ENCODE measurements at regions not wholly inside any gene's neighbourhood (a gene's known extent, or its start where the extent isn't known, plus 50 kb on each side); places are given as distances from the start of the nearest gene placed in this dataset.

- Histone ChIP-seq H4K20me1 (replicated peaks; ENCODE audit: insufficient read depth) (no peaks in the 10 kb centered on the region), H2AFZ (no peak overlapping the region), H3K36me3 (ENCODE audit: insufficient read depth) (no peaks in the 10 kb centered on the region), H3K27me3 (ENCODE audit: insufficient read depth) (no peaks in the 10 kb centered on the region), H3K79me2 (replicated peaks; ENCODE audit: insufficient read depth) (no peaks in the 10 kb centered on the region), H3F3A (replicated peaks; ENCODE audit: low read depth) (no peaks in the 10 kb centered on the region), H3K4me1 (ENCODE audit: insufficient read depth) (no peaks in the 10 kb centered on the region), H3K4me3 (no peak overlapping the region), H3K9me2 (ENCODE audit: insufficient read depth) (0 out of 2 replicates have a peak, but pooled peaks cover 5% of the 10 kb centered on the region), H3K4me2 (no peak overlapping the region), H3K27ac (ENCODE audit: low read depth) (no peak overlapping the region)
- DNase-seq (ENCODE audit: low spot score) (no peak), ATAC-seq (no peak)
- TF ChIP-seq POLR2AphosphoS5 (IDR thresholded peaks at IDR 0.05; ENCODE audit: low read depth) (no peak), JUNB (IDR thresholded peaks at IDR 0.05; ENCODE audit: unreplicated experiment) (no peak), NANOG (IDR thresholded peaks at IDR 0.05; ENCODE audit: borderline replicate concordance) (no peak), STAT1 (IDR thresholded peaks at IDR 0.05; ENCODE audit: unreplicated experiment) (no peak), EZH2 (IDR thresholded peaks at IDR 0.05; ENCODE audit: low read depth, unreplicated experiment) (no peak), ZNF331 (CRISPR knock-in tag; IDR thresholded peaks at IDR 0.05; ENCODE audit: low read depth) (no peak), CREB1 (CRISPR knock-in tag; IDR thresholded peaks at IDR 0.05; ENCODE audit: low read depth) (no peak), ETS1 (IDR thresholded peaks at IDR 0.05) (no peak)
- Mint-ChIP-seq H3K4me3 (no peak overlapping the region), H3K27ac (no peak overlapping the region), H3K9me3 (no peaks in the 10 kb centered on the region), H3K36me3 (ENCODE audit: low read depth) (no peaks in the 10 kb centered on the region), H3K4me1 (no peaks in the 10 kb centered on the region; the same call in 2 of the 3 replicates), H3K27me3 (ENCODE audit: insufficient read depth, low read depth, poor library complexity) (peaks cover 3% of the 10 kb centered on the region)
Observed at GRCh38 chr1:203935321-203935720, 73.9 kb downstream of the SNRPE start.

GRCh38 chr1:203937678-203938330 is 76.4 kb downstream of the SNRPE start:
- Histone ChIP-seq H3K36me3 (ENCODE audit: insufficient read depth) (no peaks in the 10 kb centered on the region), H3K27me3 (ENCODE audit: insufficient read depth) (no peaks in the 10 kb centered on the region), H3K4me1 (ENCODE audit: insufficient read depth) (no peaks in the 10 kb centered on the region), H3K4me2 (no peak overlapping the region), H3K27ac (ENCODE audit: low read depth) (no peak overlapping the region), H3K79me2 (replicated peaks; ENCODE audit: insufficient read depth) (no peaks in the 10 kb centered on the region), H4K20me1 (replicated peaks; ENCODE audit: insufficient read depth) (no peaks in the 10 kb centered on the region), H3F3A (replicated peaks; ENCODE audit: low read depth) (no peaks in the 10 kb centered on the region), H3K4me3 (no peak overlapping the region), H3K9me2 (ENCODE audit: insufficient read depth) (0 out of 2 replicates have a peak, but pooled peaks cover 5% of the 10 kb centered on the region), H2AFZ (peak overlapping the region; percentile 43; the same call in 1 of the 2 replicates)
- no peaks in the 10 kb centered on the region for H3K9me3 Mint-ChIP-seq
- peaks cover 3% of the 10 kb centered on the region for H3K27me3 Mint-ChIP-seq (ENCODE audit: insufficient read depth, low read depth, poor library complexity)
- H3K27ac Mint-ChIP-seq = no peak overlapping the region
- H3K4me3 Mint-ChIP-seq = no peak overlapping the region
- ATAC-seq (no peak), DNase-seq (ENCODE audit: low spot score) (no peak)
- H3K4me1 Mint-ChIP-seq = no peaks in the 10 kb centered on the region; the same call in 2 of the 3 replicates
- H3K36me3 Mint-ChIP-seq (ENCODE audit: low read depth) = no peaks in the 10 kb centered on the region
- TF ChIP-seq REST (IDR thresholded peaks at IDR 0.05; ENCODE audit: unreplicated experiment) (no peak), STAT1 (IDR thresholded peaks at IDR 0.05; ENCODE audit: unreplicated experiment) (no peak), POLR2AphosphoS5 (IDR thresholded peaks at IDR 0.05; ENCODE audit: low read depth) (no peak), EZH2 (IDR thresholded peaks at IDR 0.05; ENCODE audit: low read depth, unreplicated experiment) (no peak), ZNF462 (CRISPR knock-in tag; IDR thresholded peaks at IDR 0.05) (no peak), NANOG (IDR thresholded peaks at IDR 0.05; ENCODE audit: borderline replicate concordance) (no peak), ZNF331 (CRISPR knock-in tag; IDR thresholded peaks at IDR 0.05; ENCODE audit: low read depth) (no peak)
